Testis (tissue), 2 donors: ENCODE measurements at regions not wholly inside any gene's neighbourhood (a gene's known extent, or its start where the extent isn't known, plus 50 kb on each side); places are given as distances from the start of the nearest gene placed in this dataset.

Source experiments
- POLR2A ChIP-seq: fragments of 450-650 bp; IDR thresholded peaks from one replicate; pipeline ENCODE4 v1.6.1; 2017; ENCODE audit warnings: antibody characterized with exemption, mild to moderate bottlenecking, moderate library complexity
- TF ChIP-seq, protein P1 (sequence below), 3 experiments: fragments of 450-650 bp in 2 of 3; fragments of 200-600 bp in 1 of 3; sonication (generic) in 1 of 3; IDR thresholded peaks; one replicate each; pipeline ENCODE4 v1.5.1; 2016 to 2019; ENCODE audit warnings: antibody characterized with exemption in 3 of 3, mild to moderate bottlenecking in 2 of 3, moderate library complexity in 1 of 3

DNA sequence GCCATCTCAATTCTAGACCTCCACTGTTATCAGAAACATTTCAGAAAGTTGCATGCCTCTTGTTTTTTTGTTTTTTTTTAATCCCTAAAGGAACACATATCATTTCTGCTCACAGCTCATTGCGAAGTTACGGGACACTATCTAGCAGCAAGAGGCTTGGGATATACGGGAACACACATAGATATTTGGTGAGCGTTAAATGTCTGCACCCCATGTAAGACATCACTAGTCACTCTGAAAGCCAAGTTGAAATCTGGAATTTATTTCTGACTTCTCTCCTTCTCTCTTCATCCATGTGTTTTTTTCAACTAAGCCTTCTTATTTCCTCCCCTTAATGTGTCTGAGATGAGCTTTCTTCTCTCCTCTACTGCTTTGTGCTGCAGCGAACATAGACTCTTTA is 683.7 kb downstream of the PDHA2 start:
- TF ChIP-seq, protein P1, sequence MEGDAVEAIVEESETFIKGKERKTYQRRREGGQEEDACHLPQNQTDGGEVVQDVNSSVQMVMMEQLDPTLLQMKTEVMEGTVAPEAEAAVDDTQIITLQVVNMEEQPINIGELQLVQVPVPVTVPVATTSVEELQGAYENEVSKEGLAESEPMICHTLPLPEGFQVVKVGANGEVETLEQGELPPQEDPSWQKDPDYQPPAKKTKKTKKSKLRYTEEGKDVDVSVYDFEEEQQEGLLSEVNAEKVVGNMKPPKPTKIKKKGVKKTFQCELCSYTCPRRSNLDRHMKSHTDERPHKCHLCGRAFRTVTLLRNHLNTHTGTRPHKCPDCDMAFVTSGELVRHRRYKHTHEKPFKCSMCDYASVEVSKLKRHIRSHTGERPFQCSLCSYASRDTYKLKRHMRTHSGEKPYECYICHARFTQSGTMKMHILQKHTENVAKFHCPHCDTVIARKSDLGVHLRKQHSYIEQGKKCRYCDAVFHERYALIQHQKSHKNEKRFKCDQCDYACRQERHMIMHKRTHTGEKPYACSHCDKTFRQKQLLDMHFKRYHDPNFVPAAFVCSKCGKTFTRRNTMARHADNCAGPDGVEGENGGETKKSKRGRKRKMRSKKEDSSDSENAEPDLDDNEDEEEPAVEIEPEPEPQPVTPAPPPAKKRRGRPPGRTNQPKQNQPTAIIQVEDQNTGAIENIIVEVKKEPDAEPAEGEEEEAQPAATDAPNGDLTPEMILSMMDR (IDR thresholded peaks at IDR 0.05) = no peak
- no peak for TF ChIP-seq POLR2A
